ENCODE measurements at regions not wholly inside any gene's neighbourhood (a gene's known extent, or its start where the extent isn't known, plus 50 kb on each side); places are given as distances from the start of the nearest gene placed in this dataset.

DNA sequence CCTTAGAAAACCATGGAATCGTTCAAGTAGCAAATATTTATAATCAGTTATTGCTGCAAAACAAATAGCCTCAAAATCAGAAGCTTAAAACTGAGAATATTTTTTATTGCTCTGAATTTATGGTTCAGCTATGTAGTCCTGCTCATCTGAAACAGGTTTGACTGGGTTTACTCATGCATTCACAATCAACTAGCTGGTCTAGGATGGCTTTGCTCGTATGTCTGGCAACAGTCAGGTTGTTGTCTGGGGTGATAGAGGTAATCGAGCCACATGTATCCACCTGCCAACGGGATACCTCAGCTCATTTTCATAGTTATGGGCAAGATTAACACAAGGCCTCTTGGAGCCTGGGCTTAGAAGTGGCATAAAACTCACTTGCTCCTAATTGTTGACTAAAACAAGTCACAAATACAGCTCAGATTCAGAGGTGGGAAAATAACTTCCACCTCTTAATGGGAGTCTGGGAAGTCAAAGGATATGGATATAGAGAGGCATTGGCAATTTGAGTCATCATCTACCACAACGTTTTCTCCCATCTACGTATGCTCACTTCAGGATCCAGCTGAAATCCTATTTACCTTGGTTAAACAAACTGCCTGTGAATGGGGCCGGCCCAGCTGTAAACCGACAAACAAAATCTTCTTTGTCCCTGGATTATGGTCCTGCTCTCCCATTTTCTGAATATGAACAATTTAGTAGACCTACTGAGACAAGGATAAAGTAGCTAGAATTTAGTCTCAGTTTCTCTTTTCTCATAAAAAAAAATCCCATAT lies 54.5 kb upstream of the TENT5A start:
- no peak for DNase-seq (ENCODE audit: low read depth in 1 of 2, low spot score in 1 of 2)
- H3K27ac ChIP-seq (replicated peaks): no peak overlapping the region; the same call in 1 of the 2 replicates
- no peak overlapping the region for H3K4me3 ChIP-seq (replicated peaks; ENCODE audit: insufficient read depth, low read length)
- H3K27me3 ChIP-seq (ENCODE audit: insufficient read depth, poor library complexity, severe bottlenecking): no peaks in the 10 kb centered on the region
- TF ChIP-seq, protein P1, sequence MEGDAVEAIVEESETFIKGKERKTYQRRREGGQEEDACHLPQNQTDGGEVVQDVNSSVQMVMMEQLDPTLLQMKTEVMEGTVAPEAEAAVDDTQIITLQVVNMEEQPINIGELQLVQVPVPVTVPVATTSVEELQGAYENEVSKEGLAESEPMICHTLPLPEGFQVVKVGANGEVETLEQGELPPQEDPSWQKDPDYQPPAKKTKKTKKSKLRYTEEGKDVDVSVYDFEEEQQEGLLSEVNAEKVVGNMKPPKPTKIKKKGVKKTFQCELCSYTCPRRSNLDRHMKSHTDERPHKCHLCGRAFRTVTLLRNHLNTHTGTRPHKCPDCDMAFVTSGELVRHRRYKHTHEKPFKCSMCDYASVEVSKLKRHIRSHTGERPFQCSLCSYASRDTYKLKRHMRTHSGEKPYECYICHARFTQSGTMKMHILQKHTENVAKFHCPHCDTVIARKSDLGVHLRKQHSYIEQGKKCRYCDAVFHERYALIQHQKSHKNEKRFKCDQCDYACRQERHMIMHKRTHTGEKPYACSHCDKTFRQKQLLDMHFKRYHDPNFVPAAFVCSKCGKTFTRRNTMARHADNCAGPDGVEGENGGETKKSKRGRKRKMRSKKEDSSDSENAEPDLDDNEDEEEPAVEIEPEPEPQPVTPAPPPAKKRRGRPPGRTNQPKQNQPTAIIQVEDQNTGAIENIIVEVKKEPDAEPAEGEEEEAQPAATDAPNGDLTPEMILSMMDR (IDR thresholded peaks at IDR 0.05; ENCODE audit: insufficient read depth, low read length): no peak
- TF ChIP-seq GABPA (IDR thresholded peaks at IDR 0.05; ENCODE audit: low read depth): no peak
- no peak for TF ChIP-seq POLR2AphosphoS5 (IDR thresholded peaks at IDR 0.05; ENCODE audit: low read depth)
- no peak for TF ChIP-seq SPI1 (IDR thresholded peaks at IDR 0.05; ENCODE audit: borderline replicate concordance, low read depth)
- no peak for TF ChIP-seq REST (IDR thresholded peaks at IDR 0.05; ENCODE audit: insufficient replicate concordance, low read depth)

DNA sequence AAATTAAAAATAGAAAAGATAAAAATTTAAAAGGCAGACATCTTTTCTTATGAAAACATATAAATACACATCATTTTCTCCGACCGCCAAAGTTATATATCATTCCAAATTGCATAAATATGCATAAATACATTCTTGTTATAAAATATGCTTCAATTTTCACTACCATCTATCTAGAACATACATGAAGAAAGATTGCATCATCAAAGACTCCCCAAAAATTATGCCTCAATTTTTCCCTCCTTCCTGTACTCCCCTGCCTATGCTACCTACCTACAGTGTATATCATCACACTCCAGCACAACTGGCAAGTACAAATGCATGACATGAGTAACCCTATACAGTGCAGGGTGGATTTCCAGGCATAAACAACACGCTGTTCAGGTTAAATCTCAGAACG lies 49.9 kb upstream of the TENT5A start:
- Histone ChIP-seq H3K27me3 (ENCODE audit: insufficient read depth, poor library complexity, severe bottlenecking) (no peaks in the 10 kb centered on the region), H3K4me3 (replicated peaks; ENCODE audit: insufficient read depth, low read length) (no peak overlapping the region), H3K27ac (replicated peaks) (no peak overlapping the region)
- TF ChIP-seq SPI1 (IDR thresholded peaks at IDR 0.05; ENCODE audit: borderline replicate concordance, low read depth): no peak
- no peak for TF ChIP-seq REST (IDR thresholded peaks at IDR 0.05; ENCODE audit: insufficient replicate concordance, low read depth)
- TF ChIP-seq, protein P1 (IDR thresholded peaks at IDR 0.05; ENCODE audit: insufficient read depth, low read length): no peak
- no peak for TF ChIP-seq POLR2AphosphoS5 (IDR thresholded peaks at IDR 0.05; ENCODE audit: low read depth)
- TF ChIP-seq GABPA (IDR thresholded peaks at IDR 0.05; ENCODE audit: low read depth): no peak
- DNase-seq (ENCODE audit: low read depth in 1 of 2, low spot score in 1 of 2): no peak

Measured in HL-60 (cell line).